Caco-2 (cell line): ENCODE measurements at regions not wholly inside any gene's neighbourhood (a gene's known extent, or its start where the extent isn't known, plus 50 kb on each side); places are given as distances from the start of the nearest gene placed in this dataset.

Source experiments
- BruUV-seq: library from RNA; stranded (reverse); fragments of 400-500 nt; replicated peaks from 2 replicates; lab custom pipeline; 2021; lab: Mats Ljungman, UMichigan
- CTCF ChIA-PET: fragments of 300-600 bp; sonication (Branson Sonifier 250); formaldehyde crosslinking; loops from one replicate; lab custom pipeline; 2022; ENCODE audit warnings: antibody characterized with exemption; lab: Charles Lee
- POLR2A ChIA-PET: fragments of 300-600 bp; sonication (Branson Sonifier 250); formaldehyde crosslinking; loops from one replicate; lab custom pipeline; 2022; ENCODE audit warnings: antibody characterized with exemption; lab: Charles Lee
- DNase-seq, 2 experiments: peaks; one replicate each; pipeline versions ENCODE4 v3.0.0 to v3.0.0-alpha.2; 2020 to 2022
- H3K27me3 ChIP-seq: replicated peaks from 2 replicates; pipeline ENCODE4 v1.6.0; 2011; ENCODE audit warnings: low read length; ENCODE audit not compliant: control insufficient read depth, insufficient read depth
- H3K36me3 ChIP-seq: 2 replicates; pipeline ENCODE4 v1.5.1; 2011; ENCODE audit warnings: low read length; ENCODE audit not compliant: control insufficient read depth, insufficient read depth
- H3K4me1 ChIP-seq: fragments of 250-450 bp; sonication (Bioruptor Pico); 2 replicates; pipeline ENCODE4 v1.5.1; 2020; ENCODE audit warnings: mild to moderate bottlenecking
- H3K4me3 ChIP-seq: 2 replicates; pipeline ENCODE4 v1.5.1; 2011; ENCODE audit warnings: low read depth, mild to moderate bottlenecking, control low read depth, low read length
- H3K9me3 ChIP-seq: fragments of 250-450 bp; sonication (Bioruptor Pico); 2 replicates; pipeline ENCODE4 v1.5.1; 2020; ENCODE audit warnings: mild to moderate bottlenecking, moderate library complexity
- H3K27ac Mint-ChIP-seq: one replicate; pipeline ENCODE4 v1.8.0; 2022; ENCODE audit warnings: mixed read lengths; ENCODE audit not compliant: unreplicated experiment
- H3K27me3 Mint-ChIP-seq: one replicate; pipeline ENCODE4 v1.8.0; 2022; ENCODE audit warnings: mixed read lengths; ENCODE audit not compliant: insufficient read depth, unreplicated experiment
- H3K36me3 Mint-ChIP-seq: one replicate; pipeline ENCODE4 v1.8.0; 2022; ENCODE audit warnings: mild to moderate bottlenecking, mixed read lengths; ENCODE audit not compliant: insufficient read depth, unreplicated experiment
- H3K4me1 Mint-ChIP-seq: one replicate; pipeline ENCODE4 v1.8.0; 2022; ENCODE audit warnings: low read depth, mixed read lengths; ENCODE audit not compliant: unreplicated experiment
- H3K4me3 Mint-ChIP-seq: one replicate; pipeline ENCODE4 v1.8.0; 2022; ENCODE audit warnings: mild to moderate bottlenecking, moderate library complexity, mixed read lengths; ENCODE audit not compliant: unreplicated experiment
- H3K9me3 Mint-ChIP-seq: one replicate; pipeline ENCODE4 v1.8.0; 2022; ENCODE audit warnings: mixed read lengths; ENCODE audit not compliant: unreplicated experiment
- intact Hi-C: fragments of 100-400 bp; cut with micrococcal nuclease; formaldehyde crosslinking; loops from one replicate; pipeline ENCODE4 v1.10.0; 2022; ENCODE audit not compliant: unreplicated experiment
- TF ChIP-seq, protein P1 (sequence below), 2 experiments: fragments of 200-600 bp in 1 of 2; IDR thresholded peaks; 1 replicate in 1 of 2; 2 replicates in 1 of 2; pipeline versions ENCODE4 v1.5.1 to v1.8.0; 2011 to 2022; ENCODE audit warnings: antibody characterized with exemption in 1 of 2, control low read depth in 1 of 2, inconsistent platforms in 1 of 2, low read depth in 1 of 2, low read length in 1 of 2, mild to moderate bottlenecking in 1 of 2, moderate library complexity in 1 of 2; ENCODE audit not compliant: insufficient read depth in 1 of 2, severe bottlenecking in 1 of 2, unreplicated experiment in 1 of 2

DNA sequence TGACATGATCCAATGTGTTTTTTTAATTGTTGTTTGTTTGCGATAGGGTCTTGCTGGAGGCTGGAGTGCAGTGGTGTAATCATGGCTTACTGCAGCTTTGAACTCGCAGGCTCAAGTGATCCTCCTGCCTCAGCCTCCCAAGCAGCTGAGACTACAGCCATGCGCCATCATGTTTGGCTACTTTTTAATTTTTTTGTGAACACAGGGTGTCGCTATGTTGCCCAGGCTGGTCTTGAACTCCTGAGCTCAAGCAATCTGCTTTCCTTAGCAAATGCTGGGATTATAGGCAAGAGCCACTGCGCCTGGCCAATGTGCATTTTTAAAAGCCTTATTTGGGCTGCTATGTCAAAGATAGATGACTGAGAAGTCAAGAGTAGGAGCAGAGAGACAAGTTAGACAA, 123.0 kb downstream of the EDEM1 start:
- H3K4me1 ChIP-seq: peaks cover 6% of the 10 kb centered on the region
- Mint-ChIP-seq H3K27me3 (no peaks in the 10 kb centered on the region), H3K9me3 (peaks cover 11% of the 10 kb centered on the region), H3K4me1 (peaks cover 7% of the 10 kb centered on the region), H3K36me3 (no peaks in the 10 kb centered on the region), H3K27ac (no peak overlapping the region), H3K4me3 (no peak overlapping the region)
- intact Hi-C loops: no loop called here
- no peaks in the 10 kb centered on the region for H3K27me3 ChIP-seq
- H3K4me3 ChIP-seq: no peak overlapping the region
- BruUV-seq: no TSS peak
- ChIA-PET CTCF (no interaction called here), POLR2A (no interaction called here)
- TF ChIP-seq, protein P1, sequence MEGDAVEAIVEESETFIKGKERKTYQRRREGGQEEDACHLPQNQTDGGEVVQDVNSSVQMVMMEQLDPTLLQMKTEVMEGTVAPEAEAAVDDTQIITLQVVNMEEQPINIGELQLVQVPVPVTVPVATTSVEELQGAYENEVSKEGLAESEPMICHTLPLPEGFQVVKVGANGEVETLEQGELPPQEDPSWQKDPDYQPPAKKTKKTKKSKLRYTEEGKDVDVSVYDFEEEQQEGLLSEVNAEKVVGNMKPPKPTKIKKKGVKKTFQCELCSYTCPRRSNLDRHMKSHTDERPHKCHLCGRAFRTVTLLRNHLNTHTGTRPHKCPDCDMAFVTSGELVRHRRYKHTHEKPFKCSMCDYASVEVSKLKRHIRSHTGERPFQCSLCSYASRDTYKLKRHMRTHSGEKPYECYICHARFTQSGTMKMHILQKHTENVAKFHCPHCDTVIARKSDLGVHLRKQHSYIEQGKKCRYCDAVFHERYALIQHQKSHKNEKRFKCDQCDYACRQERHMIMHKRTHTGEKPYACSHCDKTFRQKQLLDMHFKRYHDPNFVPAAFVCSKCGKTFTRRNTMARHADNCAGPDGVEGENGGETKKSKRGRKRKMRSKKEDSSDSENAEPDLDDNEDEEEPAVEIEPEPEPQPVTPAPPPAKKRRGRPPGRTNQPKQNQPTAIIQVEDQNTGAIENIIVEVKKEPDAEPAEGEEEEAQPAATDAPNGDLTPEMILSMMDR (IDR thresholded peaks at IDR 0.05; ENCODE audit: insufficient read depth in 1 of 2, low read depth in 1 of 2, low read length in 1 of 2, severe bottlenecking in 1 of 2, unreplicated experiment in 1 of 2): no peak
- no peak for DNase-seq
- no peaks in the 10 kb centered on the region for H3K9me3 ChIP-seq
- H3K36me3 ChIP-seq: no peaks in the 10 kb centered on the region

DNA sequence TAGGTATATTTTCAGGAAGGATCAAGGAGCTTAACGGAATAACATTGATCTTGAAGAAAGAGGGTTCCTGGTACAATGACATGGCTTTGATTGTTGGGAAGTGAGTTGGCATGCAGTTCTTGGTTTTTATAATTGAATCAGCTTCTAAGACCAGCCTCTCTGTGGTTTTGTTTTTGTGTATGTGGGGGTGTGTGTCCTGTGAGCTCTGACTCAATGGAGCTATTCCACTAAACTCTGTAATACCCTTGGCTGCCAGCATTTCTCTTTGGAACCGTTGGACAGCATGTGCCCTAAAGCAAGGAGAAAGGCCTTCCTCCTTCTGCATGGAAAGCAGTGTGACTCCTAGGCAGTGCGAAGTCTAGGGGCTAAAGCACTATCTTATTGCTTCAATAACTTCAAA, 124.8 kb downstream of the EDEM1 start:
- intact Hi-C loops: no loop called here
- no peak overlapping the region for H3K27ac Mint-ChIP-seq
- no peaks in the 10 kb centered on the region for H3K27me3 Mint-ChIP-seq
- CTCF ChIA-PET: no interaction called here
- no peaks in the 10 kb centered on the region for H3K36me3 Mint-ChIP-seq
- peaks cover 4% of the 10 kb centered on the region for H3K4me1 Mint-ChIP-seq
- POLR2A ChIA-PET: no interaction called here
- BruUV-seq: no TSS peak
- no peak for DNase-seq
- peaks cover 4% of the 10 kb centered on the region for H3K4me1 ChIP-seq
- H3K9me3 Mint-ChIP-seq: peaks cover 11% of the 10 kb centered on the region
- H3K4me3 ChIP-seq: no peak overlapping the region
- TF ChIP-seq, protein P1 (IDR thresholded peaks at IDR 0.05; ENCODE audit: insufficient read depth in 1 of 2, low read depth in 1 of 2, low read length in 1 of 2, severe bottlenecking in 1 of 2, unreplicated experiment in 1 of 2): no peak
- H3K36me3 ChIP-seq: no peaks in the 10 kb centered on the region
- no peak overlapping the region for H3K4me3 Mint-ChIP-seq
- H3K27me3 ChIP-seq: no peaks in the 10 kb centered on the region
- no peaks in the 10 kb centered on the region for H3K9me3 ChIP-seq

DNA sequence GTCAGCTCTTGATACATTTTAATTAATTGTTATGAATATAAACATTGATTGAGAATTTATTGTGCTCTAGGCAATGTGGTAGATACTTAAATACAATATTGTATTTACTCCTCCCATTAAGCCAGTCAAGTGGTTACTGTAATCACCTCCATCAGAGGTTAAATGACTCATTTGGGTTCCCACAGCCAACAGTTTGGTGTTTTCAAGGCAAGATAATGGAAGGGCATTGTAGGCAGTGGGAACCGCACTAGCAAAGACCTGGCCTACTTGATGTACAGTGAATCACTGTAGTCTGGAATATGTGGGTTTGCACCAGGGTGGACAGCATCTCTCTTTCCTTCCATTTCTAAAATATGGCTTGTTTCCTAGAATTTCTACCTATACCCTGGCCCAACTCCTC, 127.4 kb downstream of the EDEM1 start:
- Mint-ChIP-seq H3K27me3 (no peaks in the 10 kb centered on the region), H3K36me3 (no peaks in the 10 kb centered on the region), H3K27ac (no peak overlapping the region), H3K9me3 (peaks cover 18% of the 10 kb centered on the region), H3K4me3 (no peak overlapping the region), H3K4me1 (peaks cover 6% of the 10 kb centered on the region)
- CTCF ChIA-PET: no interaction called here
- Histone ChIP-seq H3K27me3 (no peaks in the 10 kb centered on the region), H3K9me3 (no peaks in the 10 kb centered on the region), H3K36me3 (no peaks in the 10 kb centered on the region), H3K4me1 (peaks cover 4% of the 10 kb centered on the region), H3K4me3 (no peak overlapping the region)
- no peak for DNase-seq
- intact Hi-C loops: no loop called here
- TF ChIP-seq, protein P1 (IDR thresholded peaks at IDR 0.05; ENCODE audit: insufficient read depth in 1 of 2, low read depth in 1 of 2, low read length in 1 of 2, severe bottlenecking in 1 of 2, unreplicated experiment in 1 of 2): no peak
- POLR2A ChIA-PET: no interaction called here
- BruUV-seq: no TSS peak
